ENCODE measurements at regions not wholly inside any gene's neighbourhood (a gene's known extent, or its start where the extent isn't known, plus 50 kb on each side); places are given as distances from the start of the nearest gene placed in this dataset.

DNA sequence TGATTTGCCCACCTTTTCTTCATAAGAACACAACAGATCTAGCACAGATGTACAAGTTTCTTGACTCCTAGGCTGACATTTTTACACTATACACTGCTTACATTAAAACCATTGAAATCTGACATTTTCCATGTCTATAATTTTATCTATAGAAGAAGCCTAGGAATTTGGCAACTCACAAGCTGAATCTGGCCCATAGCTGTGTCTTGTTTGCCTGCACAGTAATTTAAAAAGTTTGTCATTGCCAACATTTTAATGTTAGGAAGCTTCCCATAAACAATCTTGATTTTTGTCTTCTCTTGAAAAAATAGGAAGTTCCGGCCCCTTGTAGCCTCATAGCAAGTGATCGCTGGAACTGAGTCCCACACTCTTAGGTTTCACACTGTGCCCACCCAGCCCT lies 394.6 kb upstream of the AZI2 start:
- no peak for DNase-seq

- DNase-seq, result no peak
These were observed 395.2 kb upstream of the AZI2 start for GRCh38 chr3:28743831-28744230.

GRCh38 chr3:28745436-28745835 lies 396.8 kb upstream of the AZI2 start:
- no peak for DNase-seq

DNA sequence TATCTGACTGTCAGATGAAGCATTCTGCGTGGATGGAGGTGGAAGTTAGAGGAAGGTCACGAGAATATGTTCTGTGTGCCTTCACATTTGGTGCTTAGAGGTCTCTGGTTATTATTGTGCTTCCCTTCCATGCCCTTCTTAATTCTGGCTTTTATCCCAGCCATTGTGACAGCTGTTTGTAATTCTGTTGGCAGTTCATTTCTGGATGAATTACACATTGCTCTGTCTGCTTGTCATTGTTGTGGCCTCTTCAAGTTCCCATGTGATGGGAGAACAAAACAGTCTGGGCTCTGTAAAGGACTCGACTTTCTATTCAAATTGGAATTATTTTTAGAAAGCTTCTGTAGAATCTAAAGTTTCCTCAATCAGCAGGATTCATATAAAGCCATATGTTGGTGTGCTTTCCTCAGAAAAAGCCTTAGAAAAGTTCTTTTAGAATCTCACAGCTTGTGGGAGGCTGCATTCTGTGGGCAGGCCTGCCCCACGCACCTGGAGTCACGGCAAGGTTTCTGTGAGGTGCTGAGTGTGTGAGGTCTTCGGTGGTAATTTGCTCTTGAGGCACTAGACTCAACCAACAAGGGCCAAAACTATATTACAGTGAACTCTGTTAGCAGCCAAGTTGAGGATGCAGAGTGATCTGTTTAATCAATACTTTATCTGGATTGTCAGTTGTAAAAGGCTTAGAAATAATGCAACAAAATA lies 397.4 kb upstream of the AZI2 start:
- DNase-seq, result no peak

DNA sequence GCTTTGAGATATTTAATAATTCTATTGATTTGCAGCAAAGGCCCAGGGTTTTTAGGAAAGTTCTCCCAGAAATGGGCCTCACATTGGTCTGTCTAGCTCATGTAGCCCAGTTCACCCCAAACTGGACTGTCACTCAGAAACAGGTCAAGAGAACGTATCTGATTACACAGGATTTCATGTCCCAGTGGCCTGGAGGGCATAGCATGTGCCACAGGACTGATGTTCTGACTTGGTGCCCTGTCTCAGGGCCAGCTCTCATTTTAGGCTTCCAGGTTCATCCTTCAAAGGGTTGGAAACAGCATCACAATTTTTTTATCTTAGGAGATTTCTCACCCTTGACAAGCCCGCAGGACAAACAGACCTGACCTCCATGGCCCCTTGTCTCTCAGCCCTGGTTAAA lies 398.4 kb upstream of the AZI2 start:
- no peak for DNase-seq

- no peak for DNase-seq
These were observed 403.2 kb upstream of the AZI2 start for GRCh38 chr3:28751864-28752263.

DNA sequence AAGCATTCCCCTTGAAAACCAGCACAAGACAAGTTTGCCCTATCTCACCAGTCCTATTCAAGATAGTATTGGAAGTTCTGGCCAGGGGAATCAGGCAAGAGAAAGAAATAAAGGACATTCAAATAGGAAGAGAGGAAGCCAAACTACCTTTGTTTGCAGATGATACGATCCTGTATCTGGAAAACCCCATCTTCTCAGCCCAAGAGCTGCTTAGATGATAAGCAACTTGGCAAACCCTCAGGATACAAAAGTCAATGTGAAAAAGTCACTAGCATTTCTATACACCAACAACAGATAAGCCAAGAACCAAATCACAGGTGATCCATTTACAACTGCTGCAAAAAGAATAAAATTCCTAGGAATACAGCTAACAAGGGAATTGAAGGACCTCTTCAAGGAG lies 403.7 kb upstream of the AZI2 start:
- DNase-seq, result no peak

- no peak for DNase-seq
These were observed 407.4 kb upstream of the AZI2 start for GRCh38 chr3:28756056-28756455.

DNA sequence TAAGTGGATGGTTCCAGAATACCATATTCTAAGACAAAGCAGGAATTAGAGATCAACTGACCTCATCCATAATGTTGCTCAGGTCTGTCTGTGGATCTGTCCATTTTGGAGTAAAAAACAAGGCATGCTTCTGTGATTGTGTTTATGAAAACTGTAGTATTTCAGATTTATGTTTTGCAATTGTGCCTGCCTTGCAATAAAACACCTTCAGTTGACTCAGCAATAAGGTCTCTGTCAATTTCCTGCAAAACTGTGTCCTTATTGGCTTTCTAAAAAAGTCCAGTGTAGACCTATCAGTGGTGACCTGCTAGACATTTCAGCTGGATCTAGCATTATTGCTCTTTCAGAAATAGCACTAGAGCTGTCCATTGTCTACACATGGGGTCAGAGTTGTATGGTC lies 409.5 kb upstream of the AZI2 start:
- no peak for DNase-seq

DNA sequence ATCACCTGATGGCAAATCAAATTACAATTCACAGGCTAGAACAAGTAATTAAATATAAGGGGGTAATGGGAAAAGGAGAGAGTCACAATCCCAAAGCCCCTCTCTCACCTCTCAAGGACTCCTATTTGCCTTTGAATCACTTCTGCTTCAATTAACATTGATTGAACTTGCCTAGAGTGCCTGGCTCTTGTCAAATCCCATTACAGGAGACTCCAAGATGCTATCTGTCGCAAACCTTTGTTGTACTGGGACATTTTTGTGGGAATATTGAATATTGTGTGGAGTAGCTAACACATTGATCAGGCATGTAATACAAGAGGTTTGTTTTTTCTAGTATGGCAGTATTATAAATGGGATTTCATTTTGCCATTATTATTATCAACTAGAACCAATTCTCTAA lies 412.8 kb upstream of the AZI2 start:
- no peak for DNase-seq

GRCh38 chr3:28765194-28765593 lies 416.6 kb upstream of the AZI2 start:
- DNase-seq, result no peak

- no peak for DNase-seq
These were observed 419.8 kb upstream of the AZI2 start for GRCh38 chr3:28768439-28768838.

DNA sequence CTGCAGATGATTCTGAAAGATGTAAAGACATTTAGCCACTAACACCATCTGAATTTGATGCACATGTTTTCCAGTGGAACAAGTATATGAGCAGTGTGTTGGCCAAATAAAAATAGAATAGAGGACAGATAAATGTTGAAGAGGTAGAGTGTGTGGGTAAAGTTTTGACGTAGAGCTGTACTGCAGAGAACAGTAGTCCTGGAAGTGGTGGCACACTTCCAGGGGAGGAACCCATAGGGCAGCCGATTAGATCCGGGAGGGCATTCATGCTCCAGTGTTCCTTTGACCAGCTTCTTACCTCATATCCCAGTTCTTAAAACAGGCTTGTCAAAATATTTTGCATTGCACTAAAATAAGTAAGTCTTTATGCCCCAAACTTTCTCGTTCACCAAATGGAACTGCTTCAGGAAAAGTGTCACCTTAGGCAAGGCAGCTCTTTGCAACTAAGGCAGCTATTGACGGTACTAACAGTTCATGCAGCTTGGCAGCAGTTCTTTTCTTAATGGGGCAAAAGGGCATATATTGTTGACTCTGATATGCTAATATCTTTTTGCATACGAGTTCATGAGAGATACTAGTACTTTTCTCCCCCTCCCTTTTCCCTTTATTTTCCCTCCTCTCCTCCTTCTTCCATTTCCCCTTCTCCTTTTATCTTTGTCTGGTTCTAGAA lies 429.3 kb upstream of the AZI2 start:
- no peak for DNase-seq

GRCh38 chr3:28780480-28780879 lies 431.9 kb upstream of the AZI2 start:
- no peak for DNase-seq

- DNase-seq, result no peak
These were observed 432.4 kb upstream of the AZI2 start for GRCh38 chr3:28781053-28781452.

DNA sequence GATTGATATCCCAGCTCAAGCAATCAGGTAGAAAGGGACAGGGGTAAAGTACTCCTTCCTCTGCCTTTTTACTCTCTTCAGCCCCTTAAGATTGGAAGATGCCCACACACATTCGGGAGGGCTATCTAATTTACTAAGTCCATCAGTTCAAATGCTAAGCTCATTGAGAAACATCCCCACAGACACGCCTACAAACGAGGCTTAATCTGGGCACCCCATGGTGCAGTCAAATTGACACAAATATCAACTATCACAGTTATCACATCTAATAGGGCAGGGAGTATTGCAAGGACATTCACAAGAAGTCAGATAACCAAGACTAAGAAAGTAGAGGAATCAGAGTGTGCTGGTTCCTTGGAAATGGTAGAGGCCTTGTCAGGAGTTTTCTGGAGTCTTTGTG lies 437.8 kb upstream of the AZI2 start:
- DNase-seq, result no peak

GRCh38 chr3:28788571-28788970 lies 439.9 kb upstream of the AZI2 start:
- DNase-seq, result no peak

GRCh38 chr3:28791713-28792255 lies 443.2 kb upstream of the AZI2 start:
- no peak for DNase-seq

DNA sequence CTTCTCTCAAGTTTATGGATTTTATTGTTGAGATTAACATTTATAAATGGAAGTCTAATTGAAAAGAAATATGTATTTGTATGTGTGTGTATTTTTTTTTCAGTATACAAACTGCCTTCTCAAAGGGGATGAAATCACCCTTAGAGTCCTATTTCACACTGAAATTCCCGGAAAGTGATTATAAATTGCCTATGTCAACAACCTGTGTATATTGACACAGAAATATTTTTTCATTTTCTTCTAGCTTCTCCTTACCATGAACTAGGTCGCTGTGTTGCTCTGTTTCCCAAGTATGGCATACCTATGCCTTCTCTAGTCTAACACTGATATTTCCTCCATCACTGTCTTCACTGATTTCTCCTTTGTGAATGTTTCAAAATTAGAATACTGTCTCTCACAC lies 444.0 kb upstream of the AZI2 start:
- no peak for DNase-seq

GRCh38 chr3:28799084-28799483 lies 450.5 kb upstream of the AZI2 start:
- no peak for DNase-seq

- no peak for DNase-seq
These were observed 451.6 kb upstream of the AZI2 start for GRCh38 chr3:28800203-28800602.

GRCh38 chr3:28808068-28808467 lies 459.4 kb upstream of the AZI2 start:
- DNase-seq, result no peak

DNA sequence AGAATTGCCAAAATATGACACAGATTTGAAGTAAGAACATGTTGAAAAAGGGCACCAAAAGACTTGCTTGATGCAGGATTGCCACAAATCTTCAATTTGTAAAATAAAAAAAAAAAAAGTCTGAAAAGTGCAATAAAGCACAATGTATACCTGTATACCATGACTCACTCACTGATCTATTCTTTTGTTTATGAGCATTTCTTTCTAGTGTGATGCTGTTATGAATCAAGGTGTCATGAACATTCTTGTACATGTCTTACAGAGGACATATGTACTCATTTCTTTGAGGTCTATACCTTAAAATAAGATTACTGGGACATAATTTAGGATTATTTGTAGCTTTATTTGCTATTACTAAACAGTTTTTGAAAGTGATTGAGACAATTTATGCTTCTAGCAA lies 464.9 kb upstream of the RBMS3 start:
- no peak for DNase-seq

- no peak for DNase-seq
These were observed 456.6 kb upstream of the RBMS3 start for GRCh38 chr3:28824316-28824715.

DNA sequence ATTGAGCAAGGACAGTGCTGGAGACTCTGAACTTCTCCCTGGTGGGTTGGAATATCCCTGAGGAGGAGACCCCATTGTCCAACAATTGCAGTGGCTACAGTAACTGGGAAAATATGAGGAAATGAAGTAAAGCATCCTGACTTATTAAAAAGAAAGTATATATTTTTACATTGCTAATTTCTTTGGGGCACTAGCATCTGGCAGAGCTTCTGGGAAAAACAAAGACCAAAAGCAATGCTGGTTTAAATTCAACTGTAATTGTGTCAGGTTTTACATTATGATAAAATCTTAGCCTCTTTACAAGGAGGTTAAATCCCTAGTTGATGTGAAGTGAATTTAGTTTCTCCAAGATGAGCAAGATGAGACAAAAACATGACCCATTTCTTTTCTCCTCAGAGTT lies 454.0 kb upstream of the RBMS3 start:
- no peak for DNase-seq
